HEK293T (cell line): ENCODE measurements at regions not wholly inside any gene's neighbourhood (a gene's known extent, or its start where the extent isn't known, plus 50 kb on each side); places are given as distances from the start of the nearest gene placed in this dataset.

Experiments used
- ARNT ChIP-seq: fragments of 450-650 bp; IDR thresholded peaks from 2 replicates; pipeline ENCODE4 v1.6.1; 2017; ENCODE audit warnings: mild to moderate bottlenecking
- BHLHE40 ChIP-seq: fragments of 450-650 bp; IDR thresholded peaks from 2 replicates; pipeline ENCODE4 v1.6.1; 2016; ENCODE audit warnings: mild to moderate bottlenecking, moderate library complexity, borderline replicate concordance
- LEF1 ChIP-seq: fragments of 450-650 bp; IDR thresholded peaks from 2 replicates; pipeline ENCODE4 v1.6.1; 2017; ENCODE audit warnings: mild to moderate bottlenecking, borderline replicate concordance
- SP1 ChIP-seq: fragments of 450-650 bp; IDR thresholded peaks from 2 replicates; pipeline ENCODE4 v1.6.1; 2017
- SUZ12 ChIP-seq: fragments of 450-650 bp; IDR thresholded peaks from 2 replicates; pipeline ENCODE4 v1.6.1; 2016; ENCODE audit warnings: mild to moderate bottlenecking
- ZNF384 ChIP-seq: fragments of 450-650 bp; IDR thresholded peaks from 2 replicates; pipeline ENCODE4 v1.6.1; 2016
- TF ChIP-seq, protein P1 (sequence below): fragments of 450-650 bp; IDR thresholded peaks from 2 replicates; pipeline ENCODE4 v1.6.1; 2016

DNA sequence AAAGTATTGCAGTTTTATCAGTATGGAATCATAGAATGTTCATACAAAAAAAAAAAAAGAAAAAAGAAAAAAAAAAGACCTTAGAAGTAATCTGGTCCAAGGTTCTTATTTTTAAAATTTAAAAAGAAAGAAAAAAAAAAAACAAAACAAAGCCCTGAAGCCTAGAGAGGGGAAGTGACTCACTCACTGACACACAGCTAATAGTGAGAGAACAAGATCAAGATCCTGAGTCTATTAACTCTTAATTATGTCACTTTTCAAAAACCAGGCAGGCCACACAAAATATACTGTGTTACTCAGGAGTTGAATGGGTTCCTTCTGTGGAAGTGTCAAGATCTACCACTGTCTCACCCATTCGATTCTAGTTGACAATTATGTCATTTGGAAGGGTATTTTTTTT lies 433.9 kb upstream of the DAB1 start:
- no peak for TF ChIP-seq LEF1
- TF ChIP-seq, protein P1, sequence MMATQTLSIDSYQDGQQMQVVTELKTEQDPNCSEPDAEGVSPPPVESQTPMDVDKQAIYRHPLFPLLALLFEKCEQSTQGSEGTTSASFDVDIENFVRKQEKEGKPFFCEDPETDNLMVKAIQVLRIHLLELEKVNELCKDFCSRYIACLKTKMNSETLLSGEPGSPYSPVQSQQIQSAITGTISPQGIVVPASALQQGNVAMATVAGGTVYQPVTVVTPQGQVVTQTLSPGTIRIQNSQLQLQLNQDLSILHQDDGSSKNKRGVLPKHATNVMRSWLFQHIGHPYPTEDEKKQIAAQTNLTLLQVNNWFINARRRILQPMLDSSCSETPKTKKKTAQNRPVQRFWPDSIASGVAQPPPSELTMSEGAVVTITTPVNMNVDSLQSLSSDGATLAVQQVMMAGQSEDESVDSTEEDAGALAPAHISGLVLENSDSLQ, result no peak
- TF ChIP-seq SUZ12, result no peak
- TF ChIP-seq ZNF384, result no peak
- no peak for TF ChIP-seq ARNT
- TF ChIP-seq SP1, result no peak
- TF ChIP-seq BHLHE40, result no peak
